ENCODE measurements at regions not wholly inside any gene's neighbourhood (a gene's known extent, or its start where the extent isn't known, plus 50 kb on each side); places are given as distances from the start of the nearest gene placed in this dataset.

DNA sequence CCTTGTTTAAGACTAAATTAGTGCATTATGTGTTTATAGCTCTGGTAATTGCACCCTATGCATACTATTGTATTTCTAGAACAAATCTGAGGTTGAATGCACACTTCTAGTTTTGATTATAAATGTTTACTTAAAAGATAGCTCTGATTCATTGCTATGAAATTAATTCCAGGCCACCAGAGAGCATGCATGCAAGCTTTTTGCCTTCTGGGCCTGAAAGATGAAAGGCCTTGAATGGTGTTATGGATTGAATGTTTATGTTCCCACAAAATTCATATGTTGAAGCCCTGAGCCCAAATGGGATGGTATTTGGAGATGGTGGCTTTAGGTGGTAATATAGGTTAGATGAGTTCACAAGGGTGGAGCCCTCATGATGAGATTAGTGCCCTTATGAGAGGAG lies 695.0 kb upstream of the MAP3K7 start:
- Mint-ChIP-seq H3K4me3 (no peak overlapping the region), H3K9me3 (peaks cover 2% of the 10 kb centered on the region), H3K27ac (no peak overlapping the region), H3K36me3 (ENCODE audit: low read depth) (no peaks in the 10 kb centered on the region), H3K27me3 (no peaks in the 10 kb centered on the region), H3K4me1 (no peaks in the 10 kb centered on the region)
- no peak for DNase-seq
- CTCF ChIA-PET = interaction anchor here (1.0 kb wide), 1 partner anchor 19 kb away, joined by 3 read pairs; no protein-coding TSS in a partner anchor
- POLR2A ChIA-PET = no interaction called here

DNA sequence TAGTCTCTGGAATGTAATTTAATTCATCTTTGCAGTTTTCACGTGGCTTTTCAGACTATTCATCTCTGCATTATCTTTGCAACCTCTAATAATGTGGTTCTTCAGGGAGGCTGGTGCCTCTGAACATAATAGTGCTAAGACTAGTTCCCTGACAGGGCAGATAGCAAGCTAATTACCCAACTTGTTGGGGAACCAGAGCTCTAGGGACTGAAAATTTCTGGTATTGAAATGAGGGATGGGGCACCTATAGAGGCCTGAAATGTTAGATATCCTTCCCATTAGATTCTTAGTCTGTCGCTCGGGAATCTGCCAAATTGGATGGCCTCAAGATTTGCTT lies 693.6 kb upstream of the MAP3K7 start:
- ChIA-PET CTCF (no interaction called here), POLR2A (no interaction called here)
- DNase-seq = no peak
- no peaks in the 10 kb centered on the region for H3K36me3 Mint-ChIP-seq (ENCODE audit: low read depth)
- no peak overlapping the region for H3K4me3 Mint-ChIP-seq
- no peaks in the 10 kb centered on the region for H3K27me3 Mint-ChIP-seq
- H3K4me1 Mint-ChIP-seq = no peaks in the 10 kb centered on the region
- peaks cover 2% of the 10 kb centered on the region for H3K9me3 Mint-ChIP-seq
- no peak overlapping the region for H3K27ac Mint-ChIP-seq

GRCh38 chr6:91279740-91280493 lies 693.0 kb upstream of the MAP3K7 start:
- no peaks in the 10 kb centered on the region for H3K36me3 Mint-ChIP-seq (ENCODE audit: low read depth)
- H3K27ac Mint-ChIP-seq = no peak overlapping the region
- H3K4me3 Mint-ChIP-seq = no peak overlapping the region
- DNase-seq = no peak
- peaks cover 2% of the 10 kb centered on the region for H3K9me3 Mint-ChIP-seq
- H3K4me1 Mint-ChIP-seq = no peaks in the 10 kb centered on the region
- CTCF ChIA-PET = no interaction called here
- no peaks in the 10 kb centered on the region for H3K27me3 Mint-ChIP-seq
- POLR2A ChIA-PET = no interaction called here

GRCh38 chr6:91278416-91278815 lies 691.5 kb upstream of the MAP3K7 start:
- no peak overlapping the region for H3K4me3 Mint-ChIP-seq

DNA sequence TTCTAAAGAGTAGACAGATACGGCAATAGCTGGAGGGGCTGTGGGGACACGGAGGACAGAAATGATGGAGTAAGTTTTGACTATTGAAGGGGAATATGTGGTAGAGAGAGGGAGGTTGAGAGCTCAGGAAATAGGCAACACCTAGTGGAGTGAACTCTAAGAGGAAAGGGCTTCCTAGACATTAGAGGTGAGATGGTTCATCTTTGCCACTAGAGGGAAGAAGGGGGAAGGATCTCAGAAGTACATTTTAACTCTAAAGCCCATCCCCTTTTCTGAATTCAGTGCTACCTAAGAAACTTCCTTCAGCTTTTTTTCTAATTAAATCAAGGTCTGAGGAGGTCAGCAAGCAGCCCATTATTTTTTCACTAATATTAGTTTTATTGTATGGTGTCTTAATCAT lies 689.4 kb upstream of the MAP3K7 start:
- Mint-ChIP-seq H3K27ac (no peak overlapping the region), H3K9me3 (no peaks in the 10 kb centered on the region), H3K4me1 (no peaks in the 10 kb centered on the region), H3K36me3 (ENCODE audit: low read depth) (no peaks in the 10 kb centered on the region), H3K27me3 (no peaks in the 10 kb centered on the region), H3K4me3 (no peak overlapping the region)
- DNase-seq = no peak
- ChIA-PET POLR2A (no interaction called here), CTCF (no interaction called here)

More at GRCh38 chr6:91278416-91278815, 691.5 kb upstream of the MAP3K7 start:
- H3K4me1 Mint-ChIP-seq = no peaks in the 10 kb centered on the region
- ChIA-PET CTCF (interaction anchor here (0.5 kb wide), 1 partner anchor 13 kb away, joined by 5 read pairs; no protein-coding TSS in a partner anchor), POLR2A (no interaction called here)
- no peak for DNase-seq
- H3K36me3 Mint-ChIP-seq (ENCODE audit: low read depth) = no peaks in the 10 kb centered on the region
- no peaks in the 10 kb centered on the region for H3K27me3 Mint-ChIP-seq
- H3K9me3 Mint-ChIP-seq = peaks cover 2% of the 10 kb centered on the region
- H3K27ac Mint-ChIP-seq = no peak overlapping the region

DNA sequence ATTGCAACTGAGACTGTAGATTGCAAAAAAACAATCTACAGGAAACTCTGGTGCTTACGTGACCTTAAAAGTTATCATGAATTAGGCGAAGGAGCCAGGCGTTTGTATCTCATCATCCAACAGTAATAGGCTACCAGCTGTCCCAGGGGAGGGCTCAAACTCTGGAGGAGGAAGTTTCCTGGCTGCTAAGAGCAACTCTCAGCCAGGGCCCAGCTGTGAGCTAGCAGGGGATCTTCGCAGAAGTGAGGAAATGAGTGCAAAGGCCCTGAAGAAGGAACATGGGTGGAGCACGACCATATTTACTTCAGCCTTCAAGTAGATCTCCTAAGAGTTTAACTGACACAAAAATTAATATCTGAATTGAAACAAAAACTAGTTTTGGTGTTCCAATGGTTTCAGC lies 686.9 kb upstream of the MAP3K7 start:
- CTCF ChIA-PET = no interaction called here
- Mint-ChIP-seq H3K27me3 (no peaks in the 10 kb centered on the region), H3K9me3 (no peaks in the 10 kb centered on the region), H3K4me1 (no peaks in the 10 kb centered on the region), H3K36me3 (ENCODE audit: low read depth) (no peaks in the 10 kb centered on the region), H3K27ac (no peak overlapping the region), H3K4me3 (no peak overlapping the region)
- POLR2A ChIA-PET = no interaction called here
- no peak for DNase-seq

DNA sequence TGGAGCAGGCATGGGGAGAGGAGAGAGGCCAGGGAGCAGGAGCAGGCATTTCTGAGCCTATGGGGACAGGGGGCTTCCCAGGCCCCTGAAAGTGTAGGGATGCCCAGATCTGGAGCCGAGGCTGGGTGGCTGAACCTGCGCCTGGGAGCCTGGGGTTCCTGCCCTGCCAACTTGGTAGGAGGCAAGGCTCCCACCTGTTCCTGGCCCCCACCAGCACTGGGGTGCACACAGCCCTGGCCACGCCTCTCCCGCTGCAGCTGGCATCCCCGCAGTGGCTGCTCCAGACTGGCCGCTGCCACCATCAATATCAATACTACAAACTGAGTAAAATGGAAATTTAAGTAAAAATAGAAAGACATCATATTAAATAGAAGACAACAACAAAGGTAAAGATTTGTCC lies 684.9 kb upstream of the MAP3K7 start:
- ChIA-PET POLR2A (no interaction called here), CTCF (interaction anchor here (0.5 kb wide), 1 partner anchor 169 kb away, joined by 3 read pairs; no protein-coding TSS in a partner anchor)
- no peaks in the 10 kb centered on the region for H3K27me3 Mint-ChIP-seq
- H3K4me1 Mint-ChIP-seq = no peaks in the 10 kb centered on the region
- no peak overlapping the region for H3K4me3 Mint-ChIP-seq
- no peak overlapping the region for H3K27ac Mint-ChIP-seq
- H3K36me3 Mint-ChIP-seq (ENCODE audit: low read depth) = no peaks in the 10 kb centered on the region
- no peaks in the 10 kb centered on the region for H3K9me3 Mint-ChIP-seq
- no peak for DNase-seq

GRCh38 chr6:91268941-91269340 lies 682.1 kb upstream of the MAP3K7 start:
- Mint-ChIP-seq H3K9me3 (no peaks in the 10 kb centered on the region), H3K27ac (no peak overlapping the region), H3K4me3 (no peak overlapping the region), H3K4me1 (no peaks in the 10 kb centered on the region), H3K27me3 (no peaks in the 10 kb centered on the region), H3K36me3 (ENCODE audit: low read depth) (no peaks in the 10 kb centered on the region)
- DNase-seq = no peak
- CTCF ChIA-PET = no interaction called here
- POLR2A ChIA-PET = no interaction called here

- H3K4me3 Mint-ChIP-seq = no peak overlapping the region
- no peaks in the 10 kb centered on the region for H3K4me1 Mint-ChIP-seq
- POLR2A ChIA-PET = no interaction called here
- no peaks in the 10 kb centered on the region for H3K9me3 Mint-ChIP-seq
- H3K27ac Mint-ChIP-seq = no peak overlapping the region
- no peaks in the 10 kb centered on the region for H3K27me3 Mint-ChIP-seq
- DNase-seq = no peak
- CTCF ChIA-PET = no interaction called here
- H3K36me3 Mint-ChIP-seq (ENCODE audit: low read depth) = no peaks in the 10 kb centered on the region
Observed at GRCh38 chr6:91267246-91267645, 680.4 kb upstream of the MAP3K7 start.

DNA sequence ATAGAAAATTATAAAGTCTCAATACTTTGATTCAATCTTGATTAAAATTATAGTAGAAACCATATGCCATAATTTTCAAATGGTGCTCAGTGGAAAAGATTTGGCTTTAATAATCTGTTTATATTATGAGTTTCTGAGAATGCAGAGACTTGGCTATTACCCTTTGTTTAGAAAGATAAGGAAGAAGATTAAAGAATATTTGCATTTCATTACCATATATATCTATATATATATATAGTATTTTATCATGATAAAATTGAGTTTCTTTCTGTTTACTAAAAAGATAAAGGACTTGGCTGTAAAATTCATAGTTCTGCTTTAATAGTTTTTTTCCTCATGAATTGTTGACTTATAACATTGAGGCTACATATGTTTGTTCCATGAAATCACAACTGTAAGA lies 679.3 kb upstream of the MAP3K7 start:
- Mint-ChIP-seq H3K27ac (no peak overlapping the region), H3K36me3 (ENCODE audit: low read depth) (no peaks in the 10 kb centered on the region), H3K4me1 (no peaks in the 10 kb centered on the region), H3K4me3 (no peak overlapping the region), H3K27me3 (no peaks in the 10 kb centered on the region), H3K9me3 (no peaks in the 10 kb centered on the region)
- POLR2A ChIA-PET = no interaction called here
- CTCF ChIA-PET = no interaction called here
- DNase-seq = no peak

DNA sequence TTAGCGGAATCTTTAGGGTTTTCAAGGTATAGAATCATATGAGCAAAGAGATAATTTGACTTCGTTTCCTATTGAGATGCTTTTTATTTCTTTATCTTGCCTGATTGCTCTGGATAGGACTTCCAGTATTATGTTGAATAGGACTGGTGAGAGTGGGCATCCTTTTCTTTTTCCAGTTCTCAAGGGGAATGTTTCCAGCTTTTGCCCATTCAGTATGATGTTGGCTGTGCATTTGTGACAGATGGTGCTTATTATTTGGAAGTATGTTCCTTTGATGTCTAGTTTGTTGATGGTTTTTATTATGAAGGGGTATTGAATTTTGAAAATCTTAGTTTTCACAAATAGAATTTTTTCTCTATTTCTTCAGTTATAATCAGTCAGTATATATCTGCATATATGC lies 656.6 kb upstream of the MAP3K7 start:
- no peak for DNase-seq
- Mint-ChIP-seq H3K4me3 (no peak overlapping the region), H3K9me3 (no peaks in the 10 kb centered on the region), H3K27ac (no peak overlapping the region), H3K27me3 (no peaks in the 10 kb centered on the region), H3K4me1 (no peaks in the 10 kb centered on the region), H3K36me3 (ENCODE audit: low read depth) (no peaks in the 10 kb centered on the region)
- ChIA-PET POLR2A (no interaction called here), CTCF (no interaction called here)

- Mint-ChIP-seq H3K9me3 (no peaks in the 10 kb centered on the region), H3K4me1 (no peaks in the 10 kb centered on the region), H3K27me3 (no peaks in the 10 kb centered on the region), H3K27ac (no peak overlapping the region), H3K4me3 (no peak overlapping the region), H3K36me3 (ENCODE audit: low read depth) (no peaks in the 10 kb centered on the region)
- ChIA-PET CTCF (no interaction called here), POLR2A (no interaction called here)
- DNase-seq = no peak
Observed at GRCh38 chr6:91242614-91242949, 655.7 kb upstream of the MAP3K7 start.

- no peak for DNase-seq
- CTCF ChIA-PET = no interaction called here
- POLR2A ChIA-PET = no interaction called here
- H3K4me1 Mint-ChIP-seq = no peaks in the 10 kb centered on the region
- H3K36me3 Mint-ChIP-seq (ENCODE audit: low read depth) = no peaks in the 10 kb centered on the region
- H3K9me3 Mint-ChIP-seq = no peaks in the 10 kb centered on the region
- H3K27ac Mint-ChIP-seq = no peak overlapping the region
- no peak overlapping the region for H3K4me3 Mint-ChIP-seq
- no peaks in the 10 kb centered on the region for H3K27me3 Mint-ChIP-seq
Observed at GRCh38 chr6:91241946-91242613, 655.2 kb upstream of the MAP3K7 start.

- Mint-ChIP-seq H3K36me3 (ENCODE audit: low read depth) (no peaks in the 10 kb centered on the region), H3K27ac (no peak overlapping the region), H3K4me3 (no peak overlapping the region), H3K27me3 (no peaks in the 10 kb centered on the region), H3K4me1 (no peaks in the 10 kb centered on the region), H3K9me3 (no peaks in the 10 kb centered on the region)
- POLR2A ChIA-PET = no interaction called here
- DNase-seq = no peak
- CTCF ChIA-PET = no interaction called here
Observed at GRCh38 chr6:91240878-91241603, 654.2 kb upstream of the MAP3K7 start.
